ENCODE measurements at regions not wholly inside any gene's neighbourhood (a gene's known extent, or its start where the extent isn't known, plus 50 kb on each side); places are given as distances from the start of the nearest gene placed in this dataset.

- ATAC-seq (ENCODE audit: low read depth in 2 of 2) (no peak), DNase-seq (no peak)
- no peak overlapping the region for H3K4me3 Mint-ChIP-seq
- no peak overlapping the region for H3K27ac Mint-ChIP-seq
- no peaks in the 10 kb centered on the region for H3K36me3 Mint-ChIP-seq
- H3K4me1 Mint-ChIP-seq: no peaks in the 10 kb centered on the region
- peaks cover 14 to 23% (median 21%) of the 10 kb centered on the region in 3 donors for H3K27me3 Mint-ChIP-seq
- peaks cover 0 to 5% (median 0%) of the 10 kb centered on the region in 7 donors for H3K9me3 Mint-ChIP-seq
Measured at GRCh38 chr18:24585996-24586566, 125.6 kb downstream of the HRH4 start.

GRCh38 chr18:24586662-24587360, 126.4 kb downstream of the HRH4 start:
- peaks cover 13 to 16% (median 14%) of the 10 kb centered on the region in 3 donors for H3K27me3 Mint-ChIP-seq
- no peak overlapping the region for H3K4me3 Mint-ChIP-seq
- peaks cover 0 to 5% (median 0%) of the 10 kb centered on the region in 7 donors for H3K9me3 Mint-ChIP-seq
- DNase-seq (no peak), ATAC-seq (ENCODE audit: low read depth in 2 of 2) (no peak)
- H3K36me3 Mint-ChIP-seq: no peaks in the 10 kb centered on the region
- peak overlapping the region in 1 of 6 donors; percentile 39 for H3K27ac Mint-ChIP-seq
- no peaks in the 10 kb centered on the region for H3K4me1 Mint-ChIP-seq

- Mint-ChIP-seq H3K9me3 (peaks cover 0 to 6% (median 2%) of the 10 kb centered on the region in 7 donors), H3K4me3 (no peak overlapping the region), H3K27me3 (peaks cover 6 to 15% (median 14%) of the 10 kb centered on the region in 3 donors), H3K4me1 (no peaks in the 10 kb centered on the region), H3K27ac (no peak overlapping the region), H3K36me3 (no peaks in the 10 kb centered on the region)
- no peak for ATAC-seq (ENCODE audit: low read depth in 2 of 2)
- DNase-seq: no peak
Measured at GRCh38 chr18:24588440-24588839, 128.0 kb downstream of the HRH4 start.

- DNase-seq: no peak
- Mint-ChIP-seq H3K36me3 (no peaks in the 10 kb centered on the region), H3K4me3 (peak overlapping the region in 1 of 8 donors; percentile 62), H3K4me1 (no peaks in the 10 kb centered on the region), H3K9me3 (peaks cover 0 to 6% (median 2%) of the 10 kb centered on the region in 7 donors), H3K27me3 (peaks cover 6 to 9% (median 7%) of the 10 kb centered on the region in 3 donors), H3K27ac (no peak overlapping the region)
- no peak for ATAC-seq (ENCODE audit: low read depth in 2 of 2)
Measured at GRCh38 chr18:24590946-24591345, 130.5 kb downstream of the HRH4 start.

GRCh38 chr18:24593401-24593800, 133.0 kb downstream of the HRH4 start:
- no peak for DNase-seq
- Mint-ChIP-seq H3K4me3 (no peak overlapping the region), H3K27me3 (peaks cover 2 to 15% (median 10%) of the 10 kb centered on the region in 3 donors), H3K4me1 (no peaks in the 10 kb centered on the region), H3K27ac (no peak overlapping the region), H3K9me3 (peaks cover 0 to 6% (median 2%) of the 10 kb centered on the region in 7 donors), H3K36me3 (no peaks in the 10 kb centered on the region)
- ATAC-seq (ENCODE audit: low read depth in 2 of 2): no peak

- Mint-ChIP-seq H3K27ac (peak overlapping the region in 1 of 6 donors; percentile 9), H3K36me3 (no peaks in the 10 kb centered on the region), H3K27me3 (peaks cover 6 to 15% (median 13%) of the 10 kb centered on the region in 3 donors), H3K4me3 (no peak overlapping the region), H3K9me3 (peaks cover 0 to 6% (median 2%) of the 10 kb centered on the region in 7 donors), H3K4me1 (no peaks in the 10 kb centered on the region)
- DNase-seq: no peak
- ATAC-seq (ENCODE audit: low read depth in 2 of 2): no peak
Measured at GRCh38 chr18:24593886-24594285, 133.4 kb downstream of the HRH4 start.

GRCh38 chr18:24595561-24596031, 135.2 kb downstream of the HRH4 start:
- H3K27me3 Mint-ChIP-seq: peaks cover 13 to 16% (median 15%) of the 10 kb centered on the region in 3 donors
- DNase-seq (no peak), ATAC-seq (ENCODE audit: low read depth in 2 of 2) (no peak)
- H3K4me1 Mint-ChIP-seq: no peaks in the 10 kb centered on the region
- H3K36me3 Mint-ChIP-seq: no peaks in the 10 kb centered on the region
- peaks cover 0 to 6% (median 0%) of the 10 kb centered on the region in 7 donors for H3K9me3 Mint-ChIP-seq
- no peak overlapping the region for H3K4me3 Mint-ChIP-seq
- H3K27ac Mint-ChIP-seq: no peak overlapping the region

GRCh38 chr18:24600076-24600654, 139.7 kb downstream of the HRH4 start:
- ATAC-seq (ENCODE audit: low read depth in 2 of 2) (no peak), DNase-seq (no peak)
- Mint-ChIP-seq H3K27me3 (peaks cover 9 to 16% (median 13%) of the 10 kb centered on the region in 3 donors), H3K4me3 (no peak overlapping the region), H3K36me3 (no peaks in the 10 kb centered on the region), H3K4me1 (no peaks in the 10 kb centered on the region), H3K27ac (no peak overlapping the region), H3K9me3 (no peaks in the 10 kb centered on the region)

- no peaks in the 10 kb centered on the region for H3K4me1 Mint-ChIP-seq
- H3K4me3 Mint-ChIP-seq: no peak overlapping the region
- no peak overlapping the region for H3K27ac Mint-ChIP-seq
- no peaks in the 10 kb centered on the region for H3K36me3 Mint-ChIP-seq
- H3K27me3 Mint-ChIP-seq: peaks cover 7 to 16% (median 11%) of the 10 kb centered on the region in 3 donors
- no peak for ATAC-seq (ENCODE audit: low read depth in 2 of 2)
- DNase-seq: no peak
- H3K9me3 Mint-ChIP-seq: no peaks in the 10 kb centered on the region
Measured at GRCh38 chr18:24601585-24601984, 141.1 kb downstream of the HRH4 start.

- peaks cover 5 to 16% (median 6%) of the 10 kb centered on the region in 3 donors for H3K27me3 Mint-ChIP-seq
- H3K36me3 Mint-ChIP-seq: no peaks in the 10 kb centered on the region
- no peak overlapping the region for H3K4me3 Mint-ChIP-seq
- no peak for DNase-seq
- H3K27ac Mint-ChIP-seq: no peak overlapping the region
- no peak for ATAC-seq (ENCODE audit: low read depth in 2 of 2)
- no peaks in the 10 kb centered on the region for H3K4me1 Mint-ChIP-seq
- no peaks in the 10 kb centered on the region for H3K9me3 Mint-ChIP-seq
Measured at GRCh38 chr18:24602201-24602600, 141.8 kb downstream of the HRH4 start.

- H3K4me3 Mint-ChIP-seq: no peak overlapping the region
- no peak for ATAC-seq (ENCODE audit: low read depth in 2 of 2)
Measured at GRCh38 chr18:24603151-24603550, 142.7 kb downstream of the HRH4 start.

GRCh38 chr18:24605444-24605843, 145.0 kb downstream of the HRH4 start:
- no peaks in the 10 kb centered on the region for H3K27me3 Mint-ChIP-seq
- no peaks in the 10 kb centered on the region for H3K9me3 Mint-ChIP-seq
- DNase-seq (no peak), ATAC-seq (ENCODE audit: low read depth in 2 of 2) (no peak)
- H3K4me1 Mint-ChIP-seq: no peaks in the 10 kb centered on the region
- H3K36me3 Mint-ChIP-seq: no peaks in the 10 kb centered on the region
- no peak overlapping the region for H3K27ac Mint-ChIP-seq
- no peak overlapping the region for H3K4me3 Mint-ChIP-seq

More at GRCh38 chr18:24603151-24603550, 142.7 kb downstream of the HRH4 start:
- Mint-ChIP-seq H3K9me3 (no peaks in the 10 kb centered on the region), H3K27me3 (peaks cover 0 to 16% (median 6%) of the 10 kb centered on the region in 3 donors), H3K27ac (no peak overlapping the region), H3K4me1 (no peaks in the 10 kb centered on the region), H3K36me3 (no peaks in the 10 kb centered on the region)
- DNase-seq: no peak

GRCh38 chr18:24609254-24609653, 148.8 kb downstream of the HRH4 start:
- no peaks in the 10 kb centered on the region for H3K4me1 Mint-ChIP-seq
- ATAC-seq (ENCODE audit: low read depth in 2 of 2): no peak

GRCh38 chr18:24611075-24611474, 150.6 kb downstream of the HRH4 start:
- H3K9me3 Mint-ChIP-seq: no peaks in the 10 kb centered on the region
- no peaks in the 10 kb centered on the region for H3K36me3 Mint-ChIP-seq
- ATAC-seq (ENCODE audit: low read depth in 2 of 2) (no peak), DNase-seq (no peak)
- H3K4me3 Mint-ChIP-seq: no peak overlapping the region
- H3K4me1 Mint-ChIP-seq: no peaks in the 10 kb centered on the region
- no peaks in the 10 kb centered on the region for H3K27me3 Mint-ChIP-seq
- H3K27ac Mint-ChIP-seq: no peak overlapping the region

More at GRCh38 chr18:24609254-24609653, 148.8 kb downstream of the HRH4 start:
- no peaks in the 10 kb centered on the region for H3K9me3 Mint-ChIP-seq
- no peaks in the 10 kb centered on the region for H3K36me3 Mint-ChIP-seq
- no peak overlapping the region for H3K27ac Mint-ChIP-seq
- H3K4me3 Mint-ChIP-seq: no peak overlapping the region
- no peaks in the 10 kb centered on the region for H3K27me3 Mint-ChIP-seq
- no peak for DNase-seq
